HG03469 (cell line): ENCODE measurements at regions not wholly inside any gene's neighbourhood (a gene's known extent, or its start where the extent isn't known, plus 50 kb on each side); places are given as distances from the start of the nearest gene placed in this dataset.

Source experiments
- ATAC-seq: cut with Tn5 transposase; IDR thresholded peaks from one replicate; pipeline ENCODE4 v1.9.1; 2021; ENCODE audit warnings: mild to moderate bottlenecking, moderate library complexity, moderate number of reproducible peaks; ENCODE audit not compliant: unreplicated experiment

DNA sequence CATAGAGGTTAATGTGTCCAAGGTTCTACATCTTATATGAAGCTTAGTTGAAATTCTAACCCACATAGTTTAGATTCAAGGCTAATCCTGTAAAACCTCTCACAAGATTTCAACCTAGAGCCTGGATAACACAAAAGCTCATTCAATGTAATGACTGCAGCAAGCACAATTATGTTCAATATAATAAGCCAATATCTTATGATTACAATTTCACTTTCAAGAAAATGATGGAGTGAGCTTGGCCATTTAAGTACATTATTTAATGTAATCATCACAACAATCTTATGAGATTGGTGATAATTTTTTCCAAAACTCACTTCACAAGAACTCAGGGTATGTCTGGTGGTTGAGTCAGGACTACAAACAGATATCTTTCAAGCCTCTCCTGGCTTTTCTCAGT, 1140.8 kb upstream of the WWC1 start:
- ATAC-seq, result no peak

DNA sequence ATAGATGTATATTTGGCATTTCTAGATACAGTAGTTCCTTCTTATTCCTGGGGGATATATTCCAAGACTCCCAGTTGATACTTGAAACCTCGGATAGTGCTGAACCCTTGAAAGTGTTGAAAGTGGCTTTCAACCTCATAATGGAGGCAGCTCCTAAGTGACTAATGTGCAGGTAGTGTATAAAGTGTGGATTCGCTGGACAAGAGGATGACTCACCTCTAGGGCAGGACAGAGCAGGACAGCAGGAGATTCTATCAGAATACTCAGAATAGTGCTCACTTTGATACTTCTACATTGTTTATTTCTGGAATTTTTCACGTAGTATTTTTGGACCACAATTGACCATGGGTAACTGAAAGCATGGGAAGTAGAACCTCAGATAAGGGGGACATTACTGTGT, 1138.9 kb upstream of the WWC1 start:
- ATAC-seq, result no peak

DNA sequence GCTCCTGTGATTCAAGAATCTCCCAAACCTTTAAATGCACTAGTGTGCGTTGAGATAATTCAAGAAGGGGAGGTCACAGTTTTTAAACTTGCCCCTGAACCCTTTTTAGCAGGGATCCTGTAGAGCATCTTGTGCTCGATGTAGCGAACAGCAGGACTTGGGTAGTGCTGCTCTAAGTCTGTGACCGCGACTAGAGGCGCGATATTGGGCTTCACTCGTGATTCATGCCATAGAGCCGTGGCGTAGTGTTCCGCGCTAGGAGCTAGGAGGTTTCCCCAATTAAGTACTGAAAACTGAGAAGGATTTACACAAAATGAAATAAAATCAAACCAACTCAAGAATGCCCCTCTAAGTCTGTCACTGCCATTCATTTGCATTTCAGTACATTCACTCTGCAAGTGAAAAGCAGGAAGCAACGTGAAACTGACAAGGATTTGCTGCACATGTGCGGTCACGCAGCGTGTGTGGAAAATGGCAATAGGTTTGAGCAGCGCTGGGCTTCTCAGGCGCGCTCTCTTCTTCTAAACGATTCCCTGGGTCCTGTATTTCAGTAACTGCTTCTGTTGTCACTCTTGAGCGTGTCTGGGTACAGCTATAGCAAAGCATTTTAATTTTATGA, 1135.9 kb upstream of the WWC1 start:
- ATAC-seq, result no peak

DNA sequence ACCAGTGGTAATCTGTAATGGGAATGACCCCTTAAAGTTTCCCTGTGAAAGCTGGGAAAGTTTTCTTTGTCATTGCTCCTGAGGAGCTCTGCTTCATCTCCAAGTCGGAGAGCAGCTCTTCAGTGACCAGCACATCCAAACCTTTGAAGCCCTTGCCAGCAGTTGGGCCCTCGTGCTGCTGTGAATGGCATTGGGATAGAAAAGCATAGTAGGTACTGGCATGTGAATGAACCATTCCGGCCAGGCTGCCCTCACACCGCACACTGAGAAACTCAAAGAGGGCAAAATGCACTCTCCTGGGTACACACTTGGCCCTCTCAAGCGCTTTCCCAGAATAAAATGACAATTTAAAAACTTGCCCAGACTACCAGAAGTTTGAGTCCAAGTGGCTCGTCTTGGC, 1135.0 kb upstream of the WWC1 start:
- no peak for ATAC-seq

DNA sequence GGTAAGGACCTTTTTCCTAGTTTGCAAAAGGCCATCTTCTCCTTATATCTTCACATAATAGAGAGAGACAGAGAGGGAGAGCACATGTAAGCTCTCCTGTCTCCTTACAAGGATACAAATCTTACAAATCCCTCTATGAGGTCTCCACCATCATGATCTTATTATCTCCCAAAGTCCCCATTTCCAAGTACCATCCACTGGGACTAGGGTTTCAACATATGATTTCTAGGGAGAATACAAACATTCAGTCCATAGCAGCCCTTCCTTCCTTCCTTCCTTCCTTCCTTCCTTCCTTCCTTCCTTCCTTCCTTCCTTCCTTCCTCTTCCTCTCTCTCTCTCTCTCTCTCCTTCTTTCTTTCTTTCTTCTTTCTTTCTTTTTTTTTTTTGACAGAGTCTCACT, 1132.9 kb upstream of the WWC1 start:
- no peak for ATAC-seq

DNA sequence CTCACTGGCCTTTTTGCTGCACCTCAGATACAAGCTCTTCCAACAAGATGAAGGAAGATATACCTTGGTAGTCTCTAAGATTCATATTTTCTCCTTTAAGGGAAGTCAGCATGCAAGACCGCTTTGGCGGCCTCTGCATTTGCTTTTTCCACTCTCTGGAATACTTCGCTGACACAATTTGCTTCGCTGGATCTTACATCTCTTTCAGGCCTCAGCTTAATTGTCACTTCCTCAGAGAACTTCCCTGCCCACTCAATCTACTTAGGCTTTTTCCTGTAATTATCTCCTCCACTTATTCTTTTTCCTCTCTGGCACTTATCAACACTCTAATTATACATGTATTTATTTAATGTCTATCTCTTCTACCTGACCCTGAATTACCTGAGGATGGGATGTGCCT, 1131.1 kb upstream of the WWC1 start:
- ATAC-seq, result no peak

- no peak for ATAC-seq
Observed at GRCh38 chr5:167166696-167167095, 1124.7 kb upstream of the WWC1 start.

DNA sequence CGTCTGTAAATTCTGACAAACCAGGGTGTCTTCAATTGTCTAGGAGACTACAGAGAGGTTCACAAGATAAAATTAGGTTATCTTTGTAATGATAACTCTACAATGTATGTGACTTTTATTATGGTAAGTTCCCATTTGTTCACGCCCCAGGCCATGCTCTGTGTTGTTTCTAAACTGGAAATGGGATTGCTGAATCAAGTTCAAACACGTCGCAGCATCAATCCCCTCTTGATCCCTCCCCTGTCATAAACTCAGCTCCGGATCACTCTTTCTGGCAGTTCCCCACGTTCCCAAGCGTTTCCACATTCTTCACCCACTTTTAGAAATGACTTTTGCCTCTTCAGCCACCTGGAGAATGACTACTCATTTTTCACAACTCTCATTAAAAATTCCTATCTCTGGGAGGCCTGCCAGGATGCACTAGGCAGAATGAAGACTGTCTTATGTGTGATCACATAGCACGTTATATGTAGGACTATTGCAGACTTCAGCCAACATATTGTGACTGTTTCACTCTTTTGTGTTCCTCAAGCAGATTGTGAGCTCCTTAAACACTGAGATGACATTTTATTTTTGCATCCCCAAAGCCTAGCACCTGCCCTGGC, 1124.2 kb upstream of the WWC1 start:
- no peak for ATAC-seq

- ATAC-seq, result no peak
Observed at GRCh38 chr5:167168971-167169370, 1122.5 kb upstream of the WWC1 start.

GRCh38 chr5:167171056-167171455, 1120.4 kb upstream of the WWC1 start:
- ATAC-seq, result no peak

GRCh38 chr5:167177736-167178135, 1113.7 kb upstream of the WWC1 start:
- no peak for ATAC-seq

GRCh38 chr5:167180906-167181305, 1110.5 kb upstream of the WWC1 start:
- no peak for ATAC-seq

- no peak for ATAC-seq
Observed at GRCh38 chr5:167205881-167206280, 1085.6 kb upstream of the WWC1 start.

DNA sequence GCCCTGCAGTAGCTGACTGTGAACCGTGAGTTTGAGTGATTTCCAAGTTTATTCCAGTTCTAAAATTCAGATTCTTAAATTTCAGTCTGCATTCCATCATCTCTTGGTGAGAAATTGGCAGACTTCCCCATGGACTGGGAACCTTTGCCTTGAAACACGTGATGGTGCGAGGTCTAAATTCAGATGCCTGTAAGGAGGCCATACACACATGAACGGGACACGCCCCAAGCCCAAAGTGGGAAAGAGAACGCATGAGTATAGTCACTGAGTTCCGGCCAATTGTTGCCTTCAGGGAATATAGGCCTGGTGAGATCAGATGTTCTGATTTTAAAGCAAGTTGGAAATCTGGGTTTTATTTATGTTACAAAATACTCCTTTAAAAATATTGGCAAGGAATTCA, 1084.4 kb upstream of the WWC1 start:
- ATAC-seq, result no peak

DNA sequence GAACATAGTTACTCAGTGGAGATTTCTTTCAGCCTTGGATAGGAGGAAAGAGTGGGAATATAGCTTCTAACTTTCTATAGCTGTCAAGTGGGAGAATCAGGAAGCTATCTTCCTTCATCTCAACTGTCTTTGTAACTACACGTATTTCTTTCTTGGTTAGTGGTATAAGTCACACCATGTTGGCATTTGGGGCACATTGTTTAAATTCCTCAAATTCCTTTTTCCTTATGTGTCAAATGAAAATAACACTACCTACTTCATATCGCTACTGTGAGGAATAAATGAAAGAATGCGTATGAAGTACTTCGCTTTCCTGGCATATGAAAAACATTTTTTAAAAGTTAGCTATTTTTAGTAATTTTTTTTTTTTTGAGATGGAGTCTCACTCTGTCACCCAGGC, 1082.5 kb upstream of the WWC1 start:
- ATAC-seq, result no peak

GRCh38 chr5:167217097-167217743, 1074.2 kb upstream of the WWC1 start:
- no peak for ATAC-seq

- ATAC-seq, result no peak
Observed at GRCh38 chr5:167219298-167219697, 1072.1 kb upstream of the WWC1 start.

GRCh38 chr5:167226386-167226785, 1065.1 kb upstream of the WWC1 start:
- no peak for ATAC-seq

- no peak for ATAC-seq
Observed at GRCh38 chr5:167228134-167228533, 1063.3 kb upstream of the WWC1 start.

- ATAC-seq, result no peak
Observed at GRCh38 chr5:167229751-167230150, 1061.7 kb upstream of the WWC1 start.

DNA sequence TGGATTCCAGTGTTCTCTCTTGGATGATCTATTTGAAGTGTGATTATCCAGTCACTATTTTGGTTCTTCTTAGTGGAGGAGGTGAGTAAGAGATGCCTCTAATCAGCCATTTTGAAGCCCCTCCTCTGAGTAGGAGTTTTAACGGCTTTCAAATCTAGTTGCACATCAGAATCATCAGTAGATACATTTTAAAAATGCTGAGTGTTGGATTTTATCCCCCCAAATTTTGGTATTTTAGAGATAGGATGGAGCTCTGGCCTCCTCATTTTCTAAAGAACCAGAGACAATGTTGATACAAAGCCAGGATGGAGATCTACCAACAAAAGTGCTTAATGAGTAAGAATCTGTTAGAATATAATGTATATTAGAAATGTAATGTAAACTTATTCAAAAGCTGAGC, 1061.0 kb upstream of the WWC1 start:
- ATAC-seq, result no peak

GRCh38 chr5:167232675-167233311, 1058.7 kb upstream of the WWC1 start:
- no peak for ATAC-seq
